ENCODE measurements at regions not wholly inside any gene's neighbourhood (a gene's known extent, or its start where the extent isn't known, plus 50 kb on each side); places are given as distances from the start of the nearest gene placed in this dataset.

- DNase-seq (ENCODE audit: low spot score), result no peak
Observed at GRCh38 chr14:42734041-42734440, 1127.4 kb downstream of the LRFN5 start.

GRCh38 chr14:42732005-42732404 is 1125.3 kb downstream of the LRFN5 start:
- DNase-seq (ENCODE audit: low spot score), result no peak

DNA sequence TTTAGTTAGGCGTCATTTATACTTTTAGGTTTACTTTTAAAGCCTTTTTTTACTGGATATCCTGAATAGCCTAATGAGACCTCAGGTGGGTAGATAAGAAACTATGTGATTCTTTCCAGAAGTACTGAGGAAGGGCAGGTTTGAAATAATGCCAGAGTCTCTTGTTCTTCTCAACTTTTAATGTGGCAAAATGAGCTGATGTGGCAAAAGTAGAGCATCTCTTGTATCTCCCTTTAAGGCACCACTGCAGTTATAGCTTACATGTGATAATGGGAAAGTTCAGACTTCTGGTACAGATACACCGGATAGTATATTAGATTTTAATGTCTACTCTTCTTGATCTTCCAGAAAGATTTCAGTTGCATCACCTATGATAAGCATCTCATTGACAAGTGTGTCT is 1124.8 kb downstream of the LRFN5 start:
- no peak for DNase-seq (ENCODE audit: low spot score)

DNA sequence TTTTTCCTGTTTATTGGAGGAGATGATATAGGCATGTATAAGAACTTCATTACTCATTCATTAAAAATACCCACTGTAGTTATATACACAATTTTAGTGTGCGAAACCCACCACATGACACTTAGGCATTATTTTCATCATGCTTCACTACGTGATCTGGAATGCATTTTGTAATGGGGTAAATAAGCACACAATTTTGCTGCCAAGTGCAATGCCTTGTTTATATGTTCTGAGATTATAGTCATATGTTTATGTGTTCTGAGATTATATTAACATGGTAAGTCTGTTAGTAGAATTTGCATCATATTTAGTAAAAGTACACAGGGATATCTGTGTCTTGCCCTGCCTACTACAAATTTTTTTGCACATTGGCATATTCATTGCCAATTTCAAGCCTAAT is 1123.0 kb downstream of the LRFN5 start:
- no peak for DNase-seq (ENCODE audit: low spot score)

GRCh38 chr14:42719391-42719790 is 1112.7 kb downstream of the LRFN5 start:
- no peak for DNase-seq (ENCODE audit: low spot score)

GRCh38 chr14:42715316-42715715 is 1108.6 kb downstream of the LRFN5 start:
- DNase-seq (ENCODE audit: low spot score), result no peak

GRCh38 chr14:42710071-42710470 is 1103.4 kb downstream of the LRFN5 start:
- DNase-seq (ENCODE audit: low spot score), result no peak

DNA sequence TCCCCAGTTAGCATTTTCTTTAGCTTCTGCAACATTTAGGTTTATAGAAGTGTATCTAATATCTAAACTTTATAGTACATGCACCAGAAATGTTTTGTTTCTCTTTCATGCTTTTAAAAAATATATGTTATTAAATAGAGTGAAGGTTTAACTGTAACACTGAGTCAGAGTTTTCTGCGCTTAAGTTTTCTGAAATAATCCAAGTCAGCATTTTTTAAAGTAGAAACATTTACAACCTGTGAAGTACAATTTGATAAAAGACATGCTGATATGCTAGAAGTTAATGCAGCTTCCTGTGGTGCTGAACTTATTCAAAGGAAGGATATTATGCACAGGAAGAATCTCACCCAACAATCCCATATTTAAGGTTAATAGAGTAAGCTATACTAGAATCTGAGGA is 1096.8 kb downstream of the LRFN5 start:
- DNase-seq (ENCODE audit: low spot score), result no peak

- DNase-seq (ENCODE audit: low spot score), result peak; percentile 7
Observed at GRCh38 chr14:42687421-42687820, 1080.7 kb downstream of the LRFN5 start.

GRCh38 chr14:42683707-42684106 is 1077.0 kb downstream of the LRFN5 start:
- DNase-seq (ENCODE audit: low spot score), result no peak

DNA sequence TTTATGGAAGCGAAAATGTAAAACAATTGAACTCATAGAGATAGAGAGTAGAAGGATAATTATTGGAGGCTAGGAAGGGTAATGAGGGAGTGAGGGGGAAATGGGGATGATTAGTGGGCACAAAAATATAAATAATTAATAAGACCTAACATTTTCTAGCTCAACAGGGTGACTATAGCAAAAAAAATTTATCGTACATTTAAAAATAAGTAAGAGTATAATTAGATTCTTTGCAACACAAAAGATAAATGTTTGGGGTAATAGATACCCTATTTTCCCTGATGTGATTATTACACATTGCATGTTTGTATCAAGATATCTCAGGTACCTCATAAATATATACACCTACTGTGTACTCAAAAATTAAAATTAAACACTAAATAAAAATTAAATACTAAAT is 1070.0 kb downstream of the LRFN5 start:
- no peak for DNase-seq (ENCODE audit: low spot score)

- DNase-seq (ENCODE audit: low spot score), result no peak
Observed at GRCh38 chr14:42673963-42674362, 1067.3 kb downstream of the LRFN5 start.

- DNase-seq (ENCODE audit: low spot score), result no peak
Observed at GRCh38 chr14:42671636-42672035, 1065.0 kb downstream of the LRFN5 start.

DNA sequence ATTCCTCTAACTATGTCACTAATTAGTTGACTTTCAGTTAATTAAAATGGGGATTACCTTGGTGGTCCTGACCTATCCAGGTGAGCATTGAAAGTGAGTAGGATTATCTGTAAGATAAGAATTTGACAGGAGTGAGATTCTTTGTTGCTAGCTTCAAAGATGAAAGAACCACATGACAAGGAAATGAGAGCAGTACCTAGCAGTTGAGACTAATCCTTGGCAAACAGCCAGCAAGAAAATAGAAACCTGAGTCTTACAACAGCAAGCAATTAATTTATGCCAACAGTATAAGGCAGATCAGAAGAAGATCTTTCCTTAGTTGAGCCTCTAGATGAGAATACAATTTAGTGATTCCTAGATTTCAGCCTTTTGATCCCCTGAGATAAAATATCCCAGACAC is 1058.4 kb downstream of the LRFN5 start:
- DNase-seq (ENCODE audit: low spot score), result no peak

GRCh38 chr14:42664190-42664589 is 1057.5 kb downstream of the LRFN5 start:
- DNase-seq (ENCODE audit: low spot score), result peak; percentile 12

DNA sequence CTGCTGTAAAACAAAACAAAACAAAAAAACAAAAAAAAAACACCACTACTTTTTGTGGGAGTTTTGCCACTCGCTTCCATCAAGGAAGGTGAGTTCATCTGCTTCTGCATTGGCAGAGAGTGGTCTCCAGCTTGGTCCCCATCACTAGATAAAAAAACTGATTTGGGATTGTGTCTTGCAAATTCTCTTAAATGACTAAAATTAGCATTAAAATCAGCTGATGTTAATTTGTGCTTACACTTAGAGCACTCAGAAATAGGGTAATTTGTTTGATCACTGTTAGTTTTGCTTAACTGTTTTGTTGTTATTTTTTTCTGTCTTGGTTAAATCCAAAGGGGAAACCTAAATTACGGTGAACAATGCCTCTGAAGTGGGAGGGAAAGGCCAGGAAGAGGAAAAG is 1048.0 kb downstream of the LRFN5 start:
- no peak for DNase-seq (ENCODE audit: low spot score)

GRCh38 chr14:42642787-42643186 is 1036.1 kb downstream of the LRFN5 start:
- no peak for DNase-seq (ENCODE audit: low spot score)

- no peak for DNase-seq (ENCODE audit: low spot score)
Observed at GRCh38 chr14:42633504-42634095, 1026.9 kb downstream of the LRFN5 start.

DNA sequence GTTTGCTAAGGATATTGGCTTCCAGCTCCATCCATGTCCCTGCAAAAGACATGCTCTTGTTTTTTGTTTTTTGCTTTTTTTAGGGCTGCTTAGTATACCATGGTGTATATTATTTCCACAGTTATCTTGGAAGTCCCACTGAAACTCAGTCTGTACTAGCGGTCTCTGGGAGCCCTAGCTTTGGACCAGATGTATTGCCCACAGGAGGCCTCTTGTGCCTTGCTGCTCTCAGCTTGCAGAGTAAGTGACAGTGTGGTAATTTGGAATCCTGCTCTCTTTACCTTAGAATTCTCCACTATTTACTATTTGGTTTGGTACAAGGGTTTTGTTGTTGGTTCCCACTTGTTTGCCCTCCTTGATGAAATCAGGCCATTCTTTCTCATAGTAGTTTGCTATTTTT is 1022.9 kb downstream of the LRFN5 start:
- DNase-seq (ENCODE audit: low spot score), result no peak

DNA sequence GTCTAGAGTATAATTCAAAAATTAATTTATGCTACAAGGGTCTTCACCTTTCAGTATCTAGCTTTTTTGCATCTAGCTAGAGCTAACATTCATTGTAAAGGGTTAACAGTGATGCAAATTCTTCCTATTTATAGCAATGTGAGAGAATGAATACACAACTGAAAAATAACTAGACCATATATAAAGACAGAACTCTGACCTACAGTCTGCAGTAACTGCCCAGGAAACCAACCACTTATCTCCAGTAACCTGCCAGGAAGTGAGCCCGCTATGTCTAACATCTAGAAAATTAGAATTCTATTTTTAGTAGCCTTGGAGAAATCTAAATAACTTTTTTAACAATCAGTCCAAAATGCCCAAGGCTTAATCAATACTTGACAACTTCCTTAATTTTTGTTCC is 1021.9 kb downstream of the LRFN5 start:
- DNase-seq (ENCODE audit: low spot score), result no peak

DNA sequence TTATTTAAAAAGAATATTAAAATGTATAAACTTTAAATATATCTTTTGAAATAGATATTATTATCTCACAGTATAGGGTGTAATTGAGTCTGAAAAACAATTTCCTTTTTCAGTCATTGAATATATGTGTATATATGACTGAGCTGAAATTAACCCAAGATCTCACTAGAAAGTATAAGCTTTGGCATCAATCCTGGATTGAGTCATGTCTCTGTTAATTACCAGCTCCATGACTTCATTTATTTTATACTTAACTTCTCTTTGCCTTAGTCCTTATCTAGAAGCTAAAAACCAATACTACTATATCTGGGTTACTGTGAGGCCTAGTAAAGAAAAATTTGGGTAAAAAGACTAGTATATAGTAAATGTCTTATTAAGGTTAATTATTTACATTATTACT is 1020.3 kb downstream of the LRFN5 start:
- DNase-seq (ENCODE audit: low spot score), result no peak

DNA sequence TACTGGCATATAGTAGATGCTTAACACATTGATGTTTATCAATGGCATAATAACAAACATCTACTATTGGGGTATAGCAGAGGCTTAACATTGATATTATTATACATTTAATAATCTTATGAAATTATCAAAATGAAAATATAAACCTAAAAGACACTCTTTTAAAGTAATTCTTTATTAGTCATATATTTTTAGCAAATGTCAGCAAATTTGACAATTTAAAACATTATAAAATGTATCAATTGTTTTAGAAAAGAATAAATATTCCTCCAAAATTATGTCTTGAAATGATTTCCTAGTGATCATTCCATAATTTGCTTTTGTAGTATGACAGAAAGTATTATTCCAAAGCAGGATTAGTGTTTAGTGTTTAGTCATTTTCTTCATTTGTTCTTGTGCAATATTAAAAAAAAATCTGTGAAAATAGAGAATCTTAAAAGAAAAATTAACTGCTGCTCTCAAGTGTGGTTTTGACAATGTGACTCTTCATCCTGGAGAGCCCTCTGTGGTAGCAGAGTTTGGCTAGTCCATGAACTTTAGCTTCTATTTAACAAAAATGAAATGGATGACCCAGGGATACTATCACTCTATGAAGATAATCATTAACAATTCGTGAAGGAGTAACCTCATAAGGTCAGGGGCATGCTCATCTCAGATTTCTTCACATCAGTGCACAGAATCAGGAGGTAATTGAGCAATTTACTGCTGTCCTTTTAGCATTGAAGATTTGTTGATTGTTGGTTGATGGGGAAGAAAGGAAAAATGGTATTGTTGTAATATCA is 1018.5 kb downstream of the LRFN5 start:
- no peak for DNase-seq (ENCODE audit: low spot score)

DNA sequence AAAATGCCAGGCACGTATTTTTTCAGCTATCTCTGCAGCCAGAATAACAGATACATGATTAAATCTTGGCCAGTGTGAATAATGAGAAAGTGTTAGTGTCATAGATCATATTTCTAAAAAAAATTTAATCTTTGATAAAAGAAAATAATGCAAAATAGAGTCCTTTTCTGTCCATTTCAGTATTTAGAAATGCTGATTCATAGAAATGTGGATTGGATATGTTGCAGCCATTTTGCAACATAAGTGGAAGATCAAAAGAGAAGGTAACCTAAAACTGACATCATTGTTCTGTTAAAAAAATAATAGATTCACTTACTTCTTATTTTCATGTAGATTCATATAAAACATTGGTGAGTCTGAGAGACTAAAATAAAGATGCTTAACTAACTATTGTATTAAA is 1010.3 kb downstream of the LRFN5 start:
- DNase-seq (ENCODE audit: low spot score), result no peak

- no peak for DNase-seq (ENCODE audit: low spot score)
Observed at GRCh38 chr14:42606839-42607238, 1000.2 kb downstream of the LRFN5 start.
